Parathyroid adenoma (tissue), 2 donors: ENCODE measurements at regions not wholly inside any gene's neighbourhood (a gene's known extent, or its start where the extent isn't known, plus 50 kb on each side); places are given as distances from the start of the nearest gene placed in this dataset.
"Not testable (repeated sequence)": the region's sequence is repeated elsewhere in the genome, so short reads cannot be mapped to it uniquely, and the experiment has no call there.

Experiments
- H2AFZ ChIP-seq: fragments of 300-600 bp; sonication (generic); one replicate; pipeline ENCODE4 v1.7.0; 2017; ENCODE audit warnings: antibody characterized with exemption, mild to moderate bottlenecking
- H3K27ac ChIP-seq: fragments of 300-600 bp; sonication (generic); one replicate; pipeline ENCODE4 v1.7.0; 2017
- H3K27me3 ChIP-seq: fragments of 300-600 bp; sonication (generic); one replicate; pipeline ENCODE4 v1.7.0; 2017; ENCODE audit warnings: low read length; ENCODE audit not compliant: control insufficient read depth, insufficient read depth
- H3K36me3 ChIP-seq: fragments of 300-600 bp; sonication (generic); one replicate; pipeline ENCODE4 v1.7.0; 2017; ENCODE audit warnings: low read length; ENCODE audit not compliant: control insufficient read depth, insufficient read depth
- H3K4me1 ChIP-seq: fragments of 300-600 bp; sonication (generic); one replicate; pipeline ENCODE4 v1.7.0; 2017; ENCODE audit warnings: control low read depth
- H3K4me2 ChIP-seq: fragments of 300-600 bp; sonication (generic); one replicate; pipeline ENCODE4 v1.7.0; 2017; ENCODE audit warnings: low read length
- H3K4me3 ChIP-seq: fragments of 300-600 bp; sonication (generic); one replicate; pipeline ENCODE4 v1.7.0; 2017; ENCODE audit warnings: low read depth, low read length
- H3K79me2 ChIP-seq: fragments of 300-600 bp; sonication (generic); one replicate; pipeline ENCODE4 v1.7.0; 2017; ENCODE audit warnings: control low read depth
- H3K9ac ChIP-seq: fragments of 300-600 bp; sonication (generic); one replicate; pipeline ENCODE4 v1.7.0; 2017; ENCODE audit warnings: mild to moderate bottlenecking
- H3K9me3 ChIP-seq: fragments of 300-600 bp; sonication (generic); one replicate; pipeline ENCODE4 v1.7.0; 2017; ENCODE audit warnings: low read length; ENCODE audit not compliant: control insufficient read depth
- CTCF ChIP-seq: fragments of 300-600 bp; sonication (generic); IDR thresholded peaks from one replicate; pipeline ENCODE4 v1.7.0; 2017; ENCODE audit warnings: antibody characterized with exemption, mild to moderate bottlenecking
- donor health status: primary hyperparathyroidism.

DNA sequence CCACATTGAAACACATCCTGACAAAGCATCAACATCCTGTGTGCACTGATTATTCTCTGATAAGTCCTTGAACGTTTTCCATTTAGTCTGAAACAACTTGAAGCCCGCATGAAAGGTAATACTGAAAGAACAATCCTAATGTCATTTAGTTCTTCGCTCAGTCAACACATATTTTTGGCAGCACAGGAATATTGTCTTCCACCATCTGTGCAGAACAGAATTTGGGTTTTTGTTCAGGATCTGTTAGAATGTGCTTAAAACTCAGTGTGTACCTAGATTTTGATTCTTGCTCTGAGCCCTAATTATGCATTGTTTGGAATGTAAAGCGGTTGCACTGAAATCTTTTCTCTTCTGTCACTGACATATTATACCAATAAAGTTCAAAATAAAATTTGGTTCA, 1036.6 kb downstream of the CDH11 start:
- Histone ChIP-seq H3K9me3 (no peaks in the 10 kb centered on the region), H3K79me2 (no peaks in the 10 kb centered on the region), H3K4me3 (no peak overlapping the region), H3K9ac (no peak overlapping the region), H3K27me3 (no peaks in the 10 kb centered on the region), H2AFZ (no peak overlapping the region), H3K36me3 (no peaks in the 10 kb centered on the region), H3K27ac (peak overlapping the region; percentile 56), H3K4me2 (peak overlapping the region; percentile 23), H3K4me1 (peaks cover 15% of the 10 kb centered on the region)
- TF ChIP-seq CTCF, result no peak

- Histone ChIP-seq H3K27ac (peak overlapping the region; percentile 56), H3K36me3 (no peaks in the 10 kb centered on the region), H3K27me3 (no peaks in the 10 kb centered on the region), H3K9ac (no peak overlapping the region), H3K4me1 (peaks cover 15% of the 10 kb centered on the region), H3K9me3 (no peaks in the 10 kb centered on the region), H3K4me3 (no peak overlapping the region), H2AFZ (no peak overlapping the region), H3K79me2 (no peaks in the 10 kb centered on the region), H3K4me2 (peak overlapping the region; percentile 23)
- no peak for TF ChIP-seq CTCF
These were observed 1037.2 kb downstream of the CDH11 start for GRCh38 chr16:64084706-64085105.

GRCh38 chr16:64083428-64084129, 1038.3 kb downstream of the CDH11 start:
- H3K4me3 ChIP-seq, result no peak overlapping the region
- peaks cover 7% of the 10 kb centered on the region for H3K4me1 ChIP-seq
- TF ChIP-seq CTCF, result no peak
- no peaks in the 10 kb centered on the region for H3K9me3 ChIP-seq
- H3K9ac ChIP-seq, result no peak overlapping the region
- H3K36me3 ChIP-seq, result no peaks in the 10 kb centered on the region
- no peaks in the 10 kb centered on the region for H3K27me3 ChIP-seq
- no peak overlapping the region for H3K4me2 ChIP-seq
- H3K79me2 ChIP-seq, result no peaks in the 10 kb centered on the region
- no peak overlapping the region for H3K27ac ChIP-seq
- no peak overlapping the region for H2AFZ ChIP-seq

GRCh38 chr16:64077242-64077641, 1044.6 kb downstream of the CDH11 start:
- Histone ChIP-seq H3K27me3 (no peaks in the 10 kb centered on the region), H3K36me3 (no peaks in the 10 kb centered on the region), H3K4me3 (no peak overlapping the region), H2AFZ (peak overlapping the region; percentile 7), H3K9me3 (no peaks in the 10 kb centered on the region), H3K4me1 (no peaks in the 10 kb centered on the region), H3K4me2 (no peak overlapping the region), H3K27ac (no peak overlapping the region), H3K79me2 (no peaks in the 10 kb centered on the region), H3K9ac (no peak overlapping the region)
- TF ChIP-seq CTCF, result no peak

DNA sequence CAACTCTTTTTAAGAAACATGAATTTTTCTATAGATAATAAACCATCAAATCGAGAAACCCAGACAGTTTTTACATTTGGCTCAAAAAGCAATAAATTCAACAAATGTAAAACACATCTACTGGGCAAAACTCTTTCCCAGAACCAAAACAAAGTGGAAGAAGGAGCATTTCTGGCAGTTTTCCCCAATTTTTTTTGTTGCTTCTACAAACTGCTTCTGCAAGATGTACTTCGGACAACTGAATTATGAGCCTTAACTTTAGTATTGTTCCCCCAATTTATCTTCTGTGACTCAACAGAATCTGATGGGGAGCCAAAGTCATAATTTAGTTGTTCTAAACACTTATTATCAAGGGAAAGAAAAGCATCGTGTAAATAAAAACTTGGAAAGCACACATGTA, 1047.2 kb downstream of the CDH11 start:
- H3K9ac ChIP-seq, result no peak overlapping the region
- no peaks in the 10 kb centered on the region for H3K9me3 ChIP-seq
- H3K4me2 ChIP-seq, result no peak overlapping the region
- no peaks in the 10 kb centered on the region for H3K27me3 ChIP-seq
- no peak overlapping the region for H3K27ac ChIP-seq
- TF ChIP-seq CTCF, result no peak
- no peak overlapping the region for H3K4me3 ChIP-seq
- no peaks in the 10 kb centered on the region for H3K79me2 ChIP-seq
- no peaks in the 10 kb centered on the region for H3K4me1 ChIP-seq
- no peak overlapping the region for H2AFZ ChIP-seq
- H3K36me3 ChIP-seq, result no peaks in the 10 kb centered on the region

DNA sequence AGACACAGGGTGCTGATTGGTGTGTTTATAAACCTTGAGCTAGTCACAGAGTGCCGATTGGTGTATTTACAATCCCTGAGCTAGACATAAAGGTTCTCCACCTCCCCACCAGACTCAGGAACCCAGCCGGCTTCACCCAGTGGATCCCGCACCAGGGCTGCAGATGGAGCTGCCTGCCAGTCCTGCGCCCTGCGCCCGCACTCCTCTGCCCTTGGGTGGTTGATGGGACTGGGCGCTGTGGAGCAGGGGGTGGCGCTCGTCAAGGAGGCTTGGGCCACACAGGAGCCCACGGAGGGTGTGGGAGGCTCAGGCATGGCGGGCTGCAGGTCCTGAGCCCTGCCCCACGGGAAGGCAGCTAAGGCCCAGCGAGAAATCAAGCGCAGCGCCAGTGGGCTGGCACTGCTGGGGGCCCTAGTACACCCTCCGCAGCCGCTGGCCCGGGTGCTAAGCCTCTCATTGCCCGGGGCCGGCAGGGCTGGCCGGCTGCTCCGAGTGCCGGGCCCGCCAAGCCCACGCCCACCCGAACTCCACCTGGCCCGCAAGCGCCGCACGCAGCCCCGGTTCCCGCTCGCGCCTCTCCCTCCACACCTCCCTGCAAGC, 1049.6 kb downstream of the CDH11 start:
- not testable (repeated sequence) for H2AFZ ChIP-seq, H3K4me2 ChIP-seq, H3K36me3 ChIP-seq, H3K9ac ChIP-seq, H3K4me1 ChIP-seq, H3K79me2 ChIP-seq, H3K27me3 ChIP-seq, H3K4me3 ChIP-seq, H3K9me3 ChIP-seq, H3K27ac ChIP-seq
